ENCODE measurements at regions not wholly inside any gene's neighbourhood (a gene's known extent, or its start where the extent isn't known, plus 50 kb on each side); places are given as distances from the start of the nearest gene placed in this dataset.
"Not testable (repeated sequence)": the region's sequence is repeated elsewhere in the genome, so short reads cannot be mapped to it uniquely, and the experiment has no call there.

- not testable (repeated sequence) for DNase-seq (ENCODE audit: low spot score)
Measured at GRCh38 chr14:105621479-105622328, 95.3 kb downstream of the TMEM121 start.

- no peak for DNase-seq (ENCODE audit: low spot score)
Measured at GRCh38 chr14:105622329-105622955, 96.1 kb downstream of the TMEM121 start.

- not testable (repeated sequence) for DNase-seq (ENCODE audit: low spot score)
Measured at GRCh38 chr14:105623178-105623577, 96.8 kb downstream of the TMEM121 start.

- not testable (repeated sequence) for DNase-seq (ENCODE audit: low spot score)
Measured at GRCh38 chr14:105624346-105624745, 98.0 kb downstream of the TMEM121 start.

- DNase-seq (ENCODE audit: low spot score), result not testable (repeated sequence)
Measured at GRCh38 chr14:105624749-105625434, 98.5 kb downstream of the TMEM121 start.

- not testable (repeated sequence) for DNase-seq (ENCODE audit: low spot score)
Measured at GRCh38 chr14:105625448-105625847, 99.1 kb downstream of the TMEM121 start.

- DNase-seq (ENCODE audit: low spot score), result not testable (repeated sequence)
Measured at GRCh38 chr14:105626111-105626510, 99.7 kb downstream of the TMEM121 start.

GRCh38 chr14:105626651-105627050 is 100.3 kb downstream of the TMEM121 start:
- not testable (repeated sequence) for DNase-seq (ENCODE audit: low spot score)

GRCh38 chr14:105627287-105627686 is 100.9 kb downstream of the TMEM121 start:
- DNase-seq (ENCODE audit: low spot score), result not testable (repeated sequence)

GRCh38 chr14:105627701-105628100 is 101.3 kb downstream of the TMEM121 start:
- no peak for DNase-seq (ENCODE audit: low spot score)

GRCh38 chr14:105628126-105628525 is 101.7 kb downstream of the TMEM121 start:
- not testable (repeated sequence) for DNase-seq (ENCODE audit: low spot score)

GRCh38 chr14:105628531-105629067 is 102.2 kb downstream of the TMEM121 start:
- not testable (repeated sequence) for DNase-seq (ENCODE audit: low spot score)

GRCh38 chr14:105629091-105629885 is 102.9 kb downstream of the TMEM121 start:
- not testable (repeated sequence) for DNase-seq (ENCODE audit: low spot score)

- no peak for DNase-seq (ENCODE audit: low spot score)
Measured at GRCh38 chr14:105629886-105630215, 103.5 kb downstream of the TMEM121 start.

GRCh38 chr14:105630293-105630934 is 104.0 kb downstream of the TMEM121 start:
- not testable (repeated sequence) for DNase-seq (ENCODE audit: low spot score)

- not testable (repeated sequence) for DNase-seq (ENCODE audit: low spot score)
Measured at GRCh38 chr14:105630935-105631779, 104.8 kb downstream of the TMEM121 start.

- no peak for DNase-seq (ENCODE audit: low spot score)
Measured at GRCh38 chr14:105632010-105632409, 105.6 kb downstream of the TMEM121 start.

GRCh38 chr14:105633596-105633995 is 107.2 kb downstream of the TMEM121 start:
- not testable (repeated sequence) for DNase-seq (ENCODE audit: low spot score)

- no peak for DNase-seq (ENCODE audit: low spot score)
Measured at GRCh38 chr14:105635560-105635959, 109.2 kb downstream of the TMEM121 start.

GRCh38 chr14:105636021-105636420 is 109.6 kb downstream of the TMEM121 start:
- DNase-seq (ENCODE audit: low spot score), result not testable (repeated sequence)
